ENCODE measurements at regions not wholly inside any gene's neighbourhood (a gene's known extent, or its start where the extent isn't known, plus 50 kb on each side); places are given as distances from the start of the nearest gene placed in this dataset.

GRCh38 chr13:111958612-111959395, 108.1 kb upstream of the SOX1 start:
- no peak overlapping the region for H3K9ac ChIP-seq (ENCODE audit: low read length)
- no peak overlapping the region for H3K4me3 Mint-ChIP-seq
- peaks cover 0 to 28% (median 0%) of the 10 kb centered on the region in 3 donors for H3K9me3 ChIP-seq (ENCODE audit: control extremely low read depth in 1 of 3, control insufficient read depth in 2 of 3, insufficient read depth in 1 of 3, low read length in 2 of 3)
- H3K27me3 Mint-ChIP-seq: no peaks in the 10 kb centered on the region
- no peak overlapping the region for H3K4me3 ChIP-seq (ENCODE audit: control extremely low read depth in 1 of 5, extremely low read depth in 1 of 5, insufficient read depth in 1 of 5, low read depth in 2 of 5, low read length in 4 of 5)
- H2AFZ ChIP-seq (ENCODE audit: insufficient read depth, low read depth, low read length, poor library complexity, severe bottlenecking): no peak overlapping the region
- ATAC-seq (ENCODE audit: low read depth) (no peak), DNase-seq (no peak)
- no peaks in the 10 kb centered on the region for H3K4me1 Mint-ChIP-seq
- H3K4me1 ChIP-seq (ENCODE audit: control insufficient read depth in 2 of 2, insufficient read depth in 2 of 2, low read length in 2 of 2): no peaks in the 10 kb centered on the region
- no peaks in the 10 kb centered on the region for H4K20me1 ChIP-seq (ENCODE audit: control insufficient read depth, insufficient read depth, low read length, poor library complexity, severe bottlenecking)
- TF ChIP-seq EZH2 (IDR thresholded peaks at IDR 0.05; ENCODE audit: borderline replicate concordance, insufficient read depth, low read depth, low read length, poor library complexity, severe bottlenecking) (no peak), CTCF (IDR thresholded peaks at IDR 0.05) (no peak)
- H3K27ac ChIP-seq (ENCODE audit: low read length in 2 of 2): no peak overlapping the region
- H3K27ac Mint-ChIP-seq: no peak overlapping the region
- no peak overlapping the region for H3K4me2 ChIP-seq (replicated peaks; ENCODE audit: low read depth, low read length, poor library complexity, severe bottlenecking)
- WGBS (ENCODE audit: insufficient coverage): 85% methylated on average over 4 of the region's 11 CpGs
- H3K9me3 Mint-ChIP-seq (ENCODE audit: insufficient read depth): no peaks in the 10 kb centered on the region
- no peaks in the 10 kb centered on the region for H3K36me3 ChIP-seq (replicated peaks in 1 of 2; ENCODE audit: control extremely low read depth in 1 of 2, control insufficient read depth in 1 of 2, extremely low read depth in 1 of 2, insufficient read depth in 2 of 2, low read length in 1 of 2)
- intact Hi-C loops (cut with micrococcal nuclease): no loop called here
- H3K79me2 ChIP-seq (ENCODE audit: control insufficient read depth, insufficient read depth, low read length): no peaks in the 10 kb centered on the region
- CTCF ChIA-PET: no interaction called here
- no peaks in the 10 kb centered on the region for H3K27me3 ChIP-seq (replicated peaks in 1 of 4; ENCODE audit: control extremely low read depth in 1 of 4, control insufficient read depth in 3 of 4, insufficient read depth in 4 of 4, low read length in 3 of 4)
- POLR2A ChIA-PET: no interaction called here

- POLR2A ChIA-PET: no interaction called here
- Histone ChIP-seq H2AFZ (ENCODE audit: insufficient read depth, low read depth, low read length, poor library complexity, severe bottlenecking) (no peak overlapping the region), H4K20me1 (ENCODE audit: control insufficient read depth, insufficient read depth, low read length, poor library complexity, severe bottlenecking) (no peaks in the 10 kb centered on the region), H3K4me3 (ENCODE audit: control extremely low read depth in 1 of 5, extremely low read depth in 1 of 5, insufficient read depth in 1 of 5, low read depth in 2 of 5, low read length in 4 of 5) (no peak overlapping the region), H3K4me1 (ENCODE audit: control insufficient read depth in 2 of 2, insufficient read depth in 2 of 2, low read length in 2 of 2) (no peaks in the 10 kb centered on the region), H3K9ac (ENCODE audit: low read length) (no peak overlapping the region), H3K27ac (ENCODE audit: low read length in 2 of 2) (no peak overlapping the region), H3K36me3 (replicated peaks in 1 of 2; ENCODE audit: control extremely low read depth in 1 of 2, control insufficient read depth in 1 of 2, extremely low read depth in 1 of 2, insufficient read depth in 2 of 2, low read length in 1 of 2) (no peaks in the 10 kb centered on the region), H3K9me3 (ENCODE audit: control extremely low read depth in 1 of 3, control insufficient read depth in 2 of 3, insufficient read depth in 1 of 3, low read length in 2 of 3) (peaks cover 0 to 22% (median 0%) of the 10 kb centered on the region in 3 donors), H3K27me3 (replicated peaks in 1 of 4; ENCODE audit: control extremely low read depth in 1 of 4, control insufficient read depth in 3 of 4, insufficient read depth in 4 of 4, low read length in 3 of 4) (no peaks in the 10 kb centered on the region), H3K4me2 (replicated peaks; ENCODE audit: low read depth, low read length, poor library complexity, severe bottlenecking) (no peak overlapping the region), H3K79me2 (ENCODE audit: control insufficient read depth, insufficient read depth, low read length) (no peaks in the 10 kb centered on the region)
- intact Hi-C loops (cut with micrococcal nuclease): no loop called here
- no peaks in the 10 kb centered on the region for H3K4me1 Mint-ChIP-seq
- H3K27ac Mint-ChIP-seq: no peak overlapping the region
- ATAC-seq (ENCODE audit: low read depth) (no peak), DNase-seq (no peak)
- CTCF ChIA-PET: no interaction called here
- H3K27me3 Mint-ChIP-seq: no peaks in the 10 kb centered on the region
- TF ChIP-seq CTCF (IDR thresholded peaks at IDR 0.05): no peak
- no peak for TF ChIP-seq EZH2 (IDR thresholded peaks at IDR 0.05; ENCODE audit: borderline replicate concordance, insufficient read depth, low read depth, low read length, poor library complexity, severe bottlenecking)
- H3K9me3 Mint-ChIP-seq (ENCODE audit: insufficient read depth): no peaks in the 10 kb centered on the region
- no peak overlapping the region for H3K4me3 Mint-ChIP-seq
Measured at GRCh38 chr13:111960152-111960772, 106.7 kb upstream of the SOX1 start.

Data from B cell (primary cell).